Breast epithelium (tissue), 3 donors: ENCODE measurements at regions not wholly inside any gene's neighbourhood (a gene's known extent, or its start where the extent isn't known, plus 50 kb on each side); places are given as distances from the start of the nearest gene placed in this dataset.

ENCODE experiments used
- CTCF ChIP-seq, 3 donors: fragments of 450-650 bp; IDR thresholded peaks; one replicate each; pipeline ENCODE4 v1.5.1; 2016 to 2017; ENCODE audit warnings: antibody characterized with exemption in 3 of 3, mild to moderate bottlenecking in 3 of 3, moderate library complexity in 3 of 3
- POLR2A ChIP-seq: fragments of 450-650 bp; IDR thresholded peaks from one replicate; pipeline ENCODE4 v1.6.1; 2016; ENCODE audit warnings: antibody characterized with exemption, mild to moderate bottlenecking, moderate library complexity
- POLR2AphosphoS5 ChIP-seq, 3 donors: sonication (generic); formaldehyde crosslinking; IDR thresholded peaks; one replicate each; pipeline ENCODE4 v1.6.1; 2017; ENCODE audit warnings: antibody characterized with exemption in 3 of 3

- no peak for TF ChIP-seq POLR2A
- TF ChIP-seq CTCF (IDR thresholded peaks at IDR 0.05), result no peak
- TF ChIP-seq POLR2AphosphoS5 (IDR thresholded peaks at IDR 0.05), result no peak
Measured at GRCh38 chr15:86016750-86017149, 62.9 kb upstream of the AGBL1 start.
